BE2C (cell line): ENCODE measurements at regions not wholly inside any gene's neighbourhood (a gene's known extent, or its start where the extent isn't known, plus 50 kb on each side); places are given as distances from the start of the nearest gene placed in this dataset.

Experiments used
- DNase-seq: peaks from one replicate; pipeline ENCODE4 v3.0.0-alpha.2; 2020
- H3K27me3 ChIP-seq: fragments of 250-450 bp; sonication (Bioruptor Pico); 2 replicates; pipeline ENCODE4 v1.5.1; 2020; ENCODE audit warnings: mild to moderate bottlenecking
- H3K36me3 ChIP-seq: fragments of 250-450 bp; sonication (Bioruptor Pico); 2 replicates; pipeline ENCODE4 v1.5.1; 2020; ENCODE audit warnings: mild to moderate bottlenecking
- H3K4me1 ChIP-seq: fragments of 250-450 bp; sonication (Bioruptor Pico); 2 replicates; pipeline ENCODE4 v1.5.1; 2020
- H3K4me3 ChIP-seq: 2 replicates; pipeline ENCODE4 v1.5.1; 2011; ENCODE audit warnings: low read depth, low read length
- H3K9me3 ChIP-seq: fragments of 250-450 bp; sonication (Bioruptor Pico); 2 replicates; pipeline ENCODE4 v1.5.1; 2020
- TF ChIP-seq, protein P1 (sequence below): IDR thresholded peaks from 2 replicates; pipeline ENCODE4 v1.5.1; 2012; ENCODE audit warnings: mild to moderate bottlenecking, low read depth, low read length

DNA sequence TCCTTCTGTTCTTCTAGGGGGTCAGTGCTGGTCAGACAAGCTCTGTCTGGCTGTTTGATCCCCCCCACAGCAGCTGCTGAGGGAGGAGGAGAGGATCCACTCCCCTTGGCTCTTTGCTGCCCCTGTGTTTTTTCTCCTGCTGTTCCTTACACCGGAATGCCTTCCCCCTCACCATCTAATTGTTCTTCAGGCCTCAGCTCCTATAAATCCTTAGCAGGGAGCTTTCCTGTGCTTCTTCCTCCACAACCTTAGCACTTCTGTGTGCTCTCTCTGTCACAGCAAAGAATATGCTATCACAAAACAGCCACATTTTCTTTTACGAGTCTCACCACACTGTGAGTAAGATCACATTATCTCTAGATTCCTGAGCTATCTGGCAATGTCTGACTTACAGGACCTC lies 196.6 kb downstream of the OTOR start:
- TF ChIP-seq, protein P1, sequence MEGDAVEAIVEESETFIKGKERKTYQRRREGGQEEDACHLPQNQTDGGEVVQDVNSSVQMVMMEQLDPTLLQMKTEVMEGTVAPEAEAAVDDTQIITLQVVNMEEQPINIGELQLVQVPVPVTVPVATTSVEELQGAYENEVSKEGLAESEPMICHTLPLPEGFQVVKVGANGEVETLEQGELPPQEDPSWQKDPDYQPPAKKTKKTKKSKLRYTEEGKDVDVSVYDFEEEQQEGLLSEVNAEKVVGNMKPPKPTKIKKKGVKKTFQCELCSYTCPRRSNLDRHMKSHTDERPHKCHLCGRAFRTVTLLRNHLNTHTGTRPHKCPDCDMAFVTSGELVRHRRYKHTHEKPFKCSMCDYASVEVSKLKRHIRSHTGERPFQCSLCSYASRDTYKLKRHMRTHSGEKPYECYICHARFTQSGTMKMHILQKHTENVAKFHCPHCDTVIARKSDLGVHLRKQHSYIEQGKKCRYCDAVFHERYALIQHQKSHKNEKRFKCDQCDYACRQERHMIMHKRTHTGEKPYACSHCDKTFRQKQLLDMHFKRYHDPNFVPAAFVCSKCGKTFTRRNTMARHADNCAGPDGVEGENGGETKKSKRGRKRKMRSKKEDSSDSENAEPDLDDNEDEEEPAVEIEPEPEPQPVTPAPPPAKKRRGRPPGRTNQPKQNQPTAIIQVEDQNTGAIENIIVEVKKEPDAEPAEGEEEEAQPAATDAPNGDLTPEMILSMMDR = no peak
- DNase-seq = no peak

DNA sequence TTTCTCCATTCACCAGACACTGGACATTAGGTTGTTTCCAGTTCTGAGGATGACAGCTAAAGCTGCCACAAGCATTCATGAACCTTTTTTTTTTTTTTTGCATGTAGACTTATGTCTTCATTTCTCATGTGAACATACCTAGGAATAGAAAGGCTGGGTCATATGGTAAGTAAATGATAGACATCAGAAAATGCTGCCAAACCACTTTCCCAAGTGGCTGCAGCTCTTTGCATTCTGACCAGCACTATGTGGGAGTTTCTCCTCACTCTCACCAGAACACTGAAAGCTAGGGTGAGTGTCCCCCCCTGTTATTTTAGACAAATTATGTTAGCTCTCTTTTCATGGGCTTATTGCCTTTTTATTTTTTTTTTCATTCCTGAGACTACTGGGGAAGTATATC lies 197.5 kb downstream of the OTOR start:
- DNase-seq = no peak
- H3K36me3 ChIP-seq = no peaks in the 10 kb centered on the region
- no peaks in the 10 kb centered on the region for H3K4me1 ChIP-seq
- H3K4me3 ChIP-seq = no peak overlapping the region
- no peaks in the 10 kb centered on the region for H3K27me3 ChIP-seq
- H3K9me3 ChIP-seq = no peaks in the 10 kb centered on the region
- TF ChIP-seq, protein P1 = no peak

More for the DNA sequence above, 196.6 kb downstream of the OTOR start:
- Histone ChIP-seq H3K36me3 (no peaks in the 10 kb centered on the region), H3K4me1 (no peaks in the 10 kb centered on the region), H3K4me3 (no peak overlapping the region), H3K27me3 (no peaks in the 10 kb centered on the region), H3K9me3 (no peaks in the 10 kb centered on the region)

DNA sequence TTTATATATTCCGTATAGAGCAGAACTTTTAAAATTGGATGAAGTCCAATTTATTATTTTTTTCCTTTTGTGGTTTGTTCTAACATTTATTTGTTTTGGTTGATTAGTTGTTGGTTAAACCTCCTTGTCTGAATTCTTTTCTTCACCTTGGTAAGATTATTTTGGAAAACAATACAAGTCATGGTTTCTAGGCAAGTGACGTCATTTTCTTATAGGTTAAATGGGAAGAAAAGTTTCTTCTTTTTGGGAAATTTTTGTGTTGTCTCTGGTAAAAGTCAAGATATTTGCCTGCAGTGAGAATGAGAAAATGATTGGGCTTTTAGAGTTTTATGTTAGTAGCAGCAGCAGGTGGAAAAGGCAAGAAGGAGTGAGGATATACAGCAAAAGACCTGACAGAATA lies 197.9 kb downstream of the OTOR start:
- H3K27me3 ChIP-seq = no peaks in the 10 kb centered on the region
- H3K4me3 ChIP-seq = no peak overlapping the region
- TF ChIP-seq, protein P1 = no peak
- no peak for DNase-seq
- no peaks in the 10 kb centered on the region for H3K9me3 ChIP-seq
- H3K4me1 ChIP-seq = no peaks in the 10 kb centered on the region
- H3K36me3 ChIP-seq = no peaks in the 10 kb centered on the region

DNA sequence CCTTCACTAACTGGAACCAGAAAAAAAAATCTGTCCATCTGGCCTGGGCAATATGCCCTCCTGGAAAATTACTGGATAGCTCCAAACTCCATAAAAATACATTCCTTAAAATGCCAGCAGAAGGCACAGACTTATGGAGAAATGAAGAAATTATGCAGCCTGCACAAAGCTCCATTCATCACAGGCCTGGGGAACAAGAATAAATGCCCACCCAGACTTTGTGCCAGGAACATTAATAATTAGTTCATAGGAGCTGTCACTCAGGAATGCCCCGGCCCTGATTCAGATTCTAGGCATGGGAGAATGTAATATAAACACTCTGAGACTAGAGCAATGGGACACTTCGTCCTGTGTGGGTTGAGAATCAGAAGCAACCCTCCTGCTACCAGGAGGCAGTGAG lies 199.3 kb downstream of the OTOR start:
- no peaks in the 10 kb centered on the region for H3K27me3 ChIP-seq
- TF ChIP-seq, protein P1 = no peak
- no peaks in the 10 kb centered on the region for H3K36me3 ChIP-seq
- no peaks in the 10 kb centered on the region for H3K4me1 ChIP-seq
- no peak for DNase-seq
- no peaks in the 10 kb centered on the region for H3K9me3 ChIP-seq
- no peak overlapping the region for H3K4me3 ChIP-seq

DNA sequence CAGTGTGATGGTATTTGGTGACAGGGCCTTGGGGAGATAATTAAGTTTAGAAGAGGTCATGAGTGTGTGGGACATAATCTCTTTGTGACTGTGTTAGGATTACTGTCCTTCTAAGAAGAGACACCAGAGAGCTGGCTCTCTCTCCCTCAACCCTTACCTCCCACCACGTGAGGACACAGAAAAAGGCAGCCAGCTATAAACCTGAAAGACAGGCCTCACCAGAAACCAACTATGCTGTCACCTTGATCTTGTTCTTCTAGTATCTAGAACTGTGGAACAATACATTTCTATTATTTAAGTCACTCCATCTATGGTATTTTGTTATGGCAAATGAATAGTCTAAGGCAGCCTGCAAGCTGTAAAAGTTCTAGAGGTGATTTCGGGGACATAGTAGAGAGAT lies 203.7 kb downstream of the OTOR start:
- no peaks in the 10 kb centered on the region for H3K36me3 ChIP-seq
- TF ChIP-seq, protein P1 = no peak
- H3K9me3 ChIP-seq = no peaks in the 10 kb centered on the region
- DNase-seq = no peak
- H3K4me3 ChIP-seq = no peak overlapping the region
- no peaks in the 10 kb centered on the region for H3K4me1 ChIP-seq
- no peaks in the 10 kb centered on the region; the same call in 1 of the 2 replicates for H3K27me3 ChIP-seq

DNA sequence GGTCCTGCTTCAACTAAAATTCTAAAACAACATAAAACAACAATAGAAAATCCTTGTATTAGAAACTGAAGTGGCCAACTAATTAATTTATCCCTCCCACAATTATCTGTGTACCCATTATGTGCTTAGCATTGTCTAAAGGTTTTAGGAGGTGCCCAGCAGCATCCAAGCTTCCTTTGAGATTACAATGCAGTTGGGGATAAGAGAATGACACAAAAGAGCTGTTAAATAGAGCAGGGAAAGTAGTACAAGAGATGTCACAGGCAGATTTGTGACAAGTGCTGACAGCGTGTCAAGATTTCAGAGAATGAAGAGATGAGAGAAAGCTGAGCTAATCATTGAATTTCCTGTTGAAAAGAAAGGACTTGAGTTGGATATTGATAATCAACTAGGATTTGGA lies 204.8 kb downstream of the OTOR start:
- Histone ChIP-seq H3K36me3 (no peaks in the 10 kb centered on the region), H3K4me3 (no peak overlapping the region), H3K4me1 (no peaks in the 10 kb centered on the region), H3K9me3 (no peaks in the 10 kb centered on the region), H3K27me3 (no peaks in the 10 kb centered on the region; the same call in 1 of the 2 replicates)
- no peak for DNase-seq
- TF ChIP-seq, protein P1 = no peak
